Mucosa of descending colon (tissue), 3 donors: ENCODE measurements at regions not wholly inside any gene's neighbourhood (a gene's known extent, or its start where the extent isn't known, plus 50 kb on each side); places are given as distances from the start of the nearest gene placed in this dataset.

Experiments used
- ATAC-seq: fragments of 200-7000 bp; cut with Tn5 transposase; one replicate; pipeline ENCODE4 v1.9.1; 2020; ENCODE audit warnings: mild to moderate bottlenecking, moderate library complexity
- DNase-seq, 3 donors: peaks; one replicate each; pipeline ENCODE4 v3.0.0-alpha.2; 2020
- H3K36me3 ChIP-seq: fragments of 200-600 bp; one replicate; pipeline ENCODE4 v1.8.0; 2021; ENCODE audit warnings: low read depth, mild to moderate bottlenecking
- H3K4me1 ChIP-seq: fragments of 200-600 bp; one replicate; pipeline ENCODE4 v1.8.0; 2021; ENCODE audit warnings: low read depth, mild to moderate bottlenecking
- H3K4me3 ChIP-seq: fragments of 200-600 bp; one replicate; pipeline ENCODE4 v1.8.0; 2021; ENCODE audit warnings: mild to moderate bottlenecking
- H3K9me3 ChIP-seq: fragments of 200-600 bp; one replicate; pipeline ENCODE4 v1.8.0; 2021; ENCODE audit warnings: mild to moderate bottlenecking
- CTCF ChIP-seq: fragments of 200-600 bp; IDR thresholded peaks from one replicate; pipeline ENCODE4 v1.8.0; 2022; ENCODE audit warnings: antibody characterized with exemption, mild to moderate bottlenecking
- intact Hi-C, 2 donors: fragments of 100-400 bp; cut with DNase I in 1 of 2; cut with micrococcal nuclease in 1 of 2; formaldehyde crosslinking; loops; one replicate each; pipeline versions ENCODE4 v1.11.0 to v1.11.1; 2022; cut with DNase I, micrococcal nuclease
- donor health status: DM: no; HTN: no; CAD: no; lungs with moderate emphysema.
- donor health status: DM: no; HTN: no; CAD: no.
- donor health status: DM: no; HTN: yes; CAD: no.

GRCh38 chr14:98296895-98297294, 975.1 kb downstream of the BCL11B start:
- intact Hi-C loops, result no loop called here

GRCh38 chr14:98297567-98297966, 974.4 kb downstream of the BCL11B start:
- Histone ChIP-seq H3K36me3 (no peaks in the 10 kb centered on the region), H3K9me3 (no peaks in the 10 kb centered on the region), H3K4me1 (no peaks in the 10 kb centered on the region), H3K4me3 (no peak overlapping the region)
- no peak for DNase-seq
- ATAC-seq, result no peak
- TF ChIP-seq CTCF, result no peak
- intact Hi-C loops, result no loop called here

More at GRCh38 chr14:98296895-98297294, 975.1 kb downstream of the BCL11B start:
- Histone ChIP-seq H3K4me1 (no peaks in the 10 kb centered on the region), H3K36me3 (no peaks in the 10 kb centered on the region), H3K4me3 (no peak overlapping the region), H3K9me3 (no peaks in the 10 kb centered on the region)
- TF ChIP-seq CTCF, result no peak
- no peak for DNase-seq
- no peak for ATAC-seq

- no peak for ATAC-seq
These were observed 973.3 kb downstream of the BCL11B start for GRCh38 chr14:98298481-98299244.

GRCh38 chr14:98301681-98302080, 970.3 kb downstream of the BCL11B start:
- no peak for DNase-seq
- intact Hi-C loops, result no loop called here
- Histone ChIP-seq H3K9me3 (no peaks in the 10 kb centered on the region), H3K36me3 (no peaks in the 10 kb centered on the region), H3K4me1 (no peaks in the 10 kb centered on the region), H3K4me3 (no peak overlapping the region)
- no peak for TF ChIP-seq CTCF
- ATAC-seq, result no peak

More at GRCh38 chr14:98298481-98299244, 973.3 kb downstream of the BCL11B start:
- Histone ChIP-seq H3K36me3 (no peaks in the 10 kb centered on the region), H3K4me3 (no peak overlapping the region), H3K9me3 (no peaks in the 10 kb centered on the region), H3K4me1 (no peaks in the 10 kb centered on the region)
- no peak for TF ChIP-seq CTCF
- intact Hi-C loops, result no loop called here
- no peak for DNase-seq

GRCh38 chr14:98304574-98304973, 967.4 kb downstream of the BCL11B start:
- ATAC-seq (no peak), DNase-seq (no peak)
- no peaks in the 10 kb centered on the region for H3K9me3 ChIP-seq
- no peak overlapping the region for H3K4me3 ChIP-seq
- H3K4me1 ChIP-seq, result no peaks in the 10 kb centered on the region
- intact Hi-C loops, result no loop called here
- H3K36me3 ChIP-seq, result no peaks in the 10 kb centered on the region
- TF ChIP-seq CTCF, result no peak
